ENCODE measurements at regions not wholly inside any gene's neighbourhood (a gene's known extent, or its start where the extent isn't known, plus 50 kb on each side); places are given as distances from the start of the nearest gene placed in this dataset.

GRCh38 chr4:104772849-104773248, 278.2 kb upstream of the CXXC4 start:
- H4K8ac ChIP-seq (ENCODE audit: extremely low read depth, insufficient read depth, low read length) = no peak overlapping the region
- H3K27ac ChIP-seq (ENCODE audit: low read depth, low read length) = no peak overlapping the region
- ChIA-PET CTCF (ENCODE audit: partially characterized antibody) (no interaction called here), POLR2A (ENCODE audit: partially characterized antibody) (no interaction called here)
- no peaks in the 10 kb centered on the region for H3K4me1 ChIP-seq (replicated peaks in 1 of 4; ENCODE audit: control insufficient read depth in 3 of 4, insufficient read depth in 4 of 4, low read length in 3 of 4)
- no peak overlapping the region for H2BK15ac ChIP-seq (ENCODE audit: low read length)
- H3K23me2 ChIP-seq (ENCODE audit: low read depth, low read length) = no peaks in the 10 kb centered on the region
- H2BK120ac ChIP-seq (replicated peaks; ENCODE audit: low read depth, low read length) = no peak overlapping the region
- WGBS, 2 experiments (ENCODE audit: extremely low coverage in 1 of 2, insufficient coverage in 1 of 2, insufficient read length in 1 of 2, insufficient replicate concordance in 2 of 2, low coverage in 1 of 2, low lambda C conversion rate in 2 of 2, missing lambda C conversion rate in 1 of 2) = 96% methylated on average over 1 of the region's 1 CpG; no CpG with 5 or more reads in 1 of the 2 experiments
- no peak overlapping the region for H2AK5ac ChIP-seq (ENCODE audit: low read depth, low read length)
- no peak for FAIRE-seq
- H2BK12ac ChIP-seq (ENCODE audit: low read depth, low read length) = no peak overlapping the region
- no peak overlapping the region for H3K4me3 ChIP-seq (ENCODE audit: extremely low read depth in 1 of 4, insufficient read depth in 2 of 4, low read depth in 3 of 4, low read length in 4 of 4)
- H3K79me1 ChIP-seq (ENCODE audit: low read depth, low read length) = no peaks in the 10 kb centered on the region
- no peak overlapping the region for H2AFZ ChIP-seq (ENCODE audit: low read length)
- H3K27me3 ChIP-seq (replicated peaks in 1 of 4; ENCODE audit: control insufficient read depth in 3 of 4, extremely low read depth in 1 of 4, insufficient read depth in 3 of 4, low read length in 3 of 4) = no peaks in the 10 kb centered on the region; a peak in 1 of 7 replicates
- H3K79me2 ChIP-seq (ENCODE audit: control insufficient read depth in 1 of 2, insufficient read depth in 2 of 2, low read length in 2 of 2) = no peaks in the 10 kb centered on the region
- no peak overlapping the region for H2BK5ac ChIP-seq (ENCODE audit: low read depth, low read length)
- H4K5ac ChIP-seq (ENCODE audit: insufficient read length, low read depth, low read length) = no peak overlapping the region
- DNase-seq (ENCODE audit: low read depth in 1 of 2, low spot score in 2 of 2) = no peak
- no peaks in the 10 kb centered on the region for H4K20me1 ChIP-seq (replicated peaks in 1 of 2; ENCODE audit: control insufficient read depth in 1 of 2, insufficient read depth in 2 of 2, low read length in 2 of 2)
- H3K4ac ChIP-seq (replicated peaks; ENCODE audit: insufficient read length, low read depth, low read length) = no peak overlapping the region
- H3K14ac ChIP-seq (ENCODE audit: insufficient read length) = no peak overlapping the region
- no peak overlapping the region for H2BK20ac ChIP-seq (ENCODE audit: low read length)
- H3K18ac ChIP-seq (ENCODE audit: extremely low read depth, low read length) = no peak overlapping the region
- H3K23ac ChIP-seq (ENCODE audit: insufficient read length) = no peak overlapping the region
- TF ChIP-seq TBP (IDR thresholded peaks at IDR 0.05; ENCODE audit: low read depth, low read length) (no peak), ZNF274 (IDR thresholded peaks at IDR 0.05; ENCODE audit: borderline replicate concordance, extremely low read depth, low read length) (no peak), PHF8 (conservative IDR thresholded peaks at IDR 0.05; ENCODE audit: low read depth, low read length) (no peak)
- no peak overlapping the region for H3K4me2 ChIP-seq (ENCODE audit: insufficient read depth in 1 of 2, low read depth in 2 of 2, low read length in 2 of 2)
- H3K36me3 ChIP-seq (ENCODE audit: control insufficient read depth in 2 of 4, insufficient read depth in 4 of 4, low read length in 3 of 4) = no peaks in the 10 kb centered on the region
- H3K9me3 ChIP-seq (ENCODE audit: insufficient read depth in 2 of 2, low read depth in 1 of 2, low read length in 1 of 2) = no peaks in the 10 kb centered on the region
- H4K91ac ChIP-seq (replicated peaks; ENCODE audit: insufficient read length, low read length) = no peak overlapping the region
- H3K56ac ChIP-seq (replicated peaks; ENCODE audit: insufficient read length, low read depth, low read length) = no peak overlapping the region
- no peak overlapping the region for H3K9ac ChIP-seq (replicated peaks in 1 of 4; ENCODE audit: extremely low read depth in 1 of 4, low read depth in 3 of 4, low read length in 3 of 4)

Measured in H1 (cell line).